ENCODE measurements at regions not wholly inside any gene's neighbourhood (a gene's known extent, or its start where the extent isn't known, plus 50 kb on each side); places are given as distances from the start of the nearest gene placed in this dataset.
"Not testable (repeated sequence)": the region's sequence is repeated elsewhere in the genome, so short reads cannot be mapped to it uniquely, and the experiment has no call there.

- DNase-seq = no peak
These were observed 79.1 kb upstream of the ETAA1 start for GRCh38 chr2:67318031-67318430.

GRCh38 chr2:67318563-67318962, 78.6 kb upstream of the ETAA1 start:
- DNase-seq = no peak

GRCh38 chr2:67318993-67319481, 78.1 kb upstream of the ETAA1 start:
- peak; percentile 66 for DNase-seq

GRCh38 chr2:67320861-67321587, 76.1 kb upstream of the ETAA1 start:
- DNase-seq = peak; percentile 70

- DNase-seq = peak; percentile 70
These were observed 75.6 kb upstream of the ETAA1 start for GRCh38 chr2:67321588-67321903.

- DNase-seq = peak; percentile 91
These were observed 74.7 kb upstream of the ETAA1 start for GRCh38 chr2:67322353-67323001.

GRCh38 chr2:67323209-67323991, 73.7 kb upstream of the ETAA1 start:
- DNase-seq = no peak

GRCh38 chr2:67329513-67329912, 67.6 kb upstream of the ETAA1 start:
- DNase-seq = no peak

- DNase-seq = no peak
These were observed 67.2 kb upstream of the ETAA1 start for GRCh38 chr2:67329951-67330350.

GRCh38 chr2:67331419-67332086, 65.6 kb upstream of the ETAA1 start:
- not testable (repeated sequence) for DNase-seq

GRCh38 chr2:67337903-67338302, 59.2 kb upstream of the ETAA1 start:
- DNase-seq = no peak

GRCh38 chr2:67338601-67339233, 58.4 kb upstream of the ETAA1 start:
- no peak for DNase-seq

GRCh38 chr2:67339234-67339885, 57.8 kb upstream of the ETAA1 start:
- DNase-seq = no peak

GRCh38 chr2:67340133-67341011, 56.8 kb upstream of the ETAA1 start:
- DNase-seq = no peak

- DNase-seq = no peak
These were observed 56.2 kb upstream of the ETAA1 start for GRCh38 chr2:67341012-67341318.

GRCh38 chr2:67341336-67341735, 55.8 kb upstream of the ETAA1 start:
- DNase-seq = no peak

- no peak for DNase-seq
These were observed 54.7 kb upstream of the ETAA1 start for GRCh38 chr2:67342394-67342793.

- DNase-seq = no peak
These were observed 50.3 kb upstream of the ETAA1 start for GRCh38 chr2:67346718-67347407.

All from DMS 273 treated with DMSO at 0.1 percent for 48 hours (cell line).